ENCODE measurements at regions not wholly inside any gene's neighbourhood (a gene's known extent, or its start where the extent isn't known, plus 50 kb on each side); places are given as distances from the start of the nearest gene placed in this dataset.

DNA sequence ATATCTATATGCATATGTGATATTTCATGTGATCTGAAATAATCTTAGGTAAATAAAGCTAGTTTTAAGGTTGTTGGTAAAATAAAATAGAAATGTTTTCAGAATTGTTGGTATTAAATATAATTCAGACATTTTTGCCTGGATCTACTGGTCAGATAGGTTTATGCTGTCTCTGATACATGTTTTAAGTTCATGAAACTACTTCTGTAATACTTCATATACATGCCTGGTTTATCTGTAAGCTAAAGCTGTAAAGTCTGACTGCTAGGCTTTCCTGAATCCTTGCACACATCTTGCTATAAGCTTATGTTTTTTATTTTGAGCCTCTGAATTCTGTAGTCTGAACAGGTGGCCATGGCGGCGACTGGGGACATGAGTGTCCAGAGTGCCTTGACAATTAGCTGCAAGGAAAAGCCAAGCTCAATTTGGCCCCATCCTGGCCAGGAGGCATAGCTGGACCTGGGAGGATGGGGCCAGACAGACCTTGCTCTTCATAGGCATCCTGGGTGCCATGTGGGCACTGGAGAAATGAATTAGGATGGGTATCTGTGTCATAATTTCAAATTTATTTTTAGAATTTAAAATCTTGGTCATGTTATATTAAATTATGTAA, 241.0 kb upstream of the UBASH3B start:
- ChIA-PET POLR2A (ENCODE audit: partially characterized antibody) (no interaction called here), CTCF (ENCODE audit: partially characterized antibody) (interaction anchor here (0.7 to 1.1 kb wide), 3 partner anchors 12 to 91 kb away, joined by 3 to 4 read pairs (median 3); no protein-coding TSS in a partner anchor)
- no peak overlapping the region for H4K91ac ChIP-seq (replicated peaks; ENCODE audit: insufficient read length, low read length)
- no peak overlapping the region for H2AFZ ChIP-seq (ENCODE audit: low read length)
- no peaks in the 10 kb centered on the region for H3K27me3 ChIP-seq (replicated peaks in 1 of 4; ENCODE audit: control insufficient read depth in 3 of 4, extremely low read depth in 1 of 4, insufficient read depth in 3 of 4, low read length in 3 of 4)
- no peak overlapping the region for H2BK120ac ChIP-seq (replicated peaks; ENCODE audit: low read depth, low read length)
- DNase-seq (ENCODE audit: low read depth in 1 of 2, low spot score in 2 of 2), result no peak
- no peak overlapping the region for H3K23ac ChIP-seq (ENCODE audit: insufficient read length)
- H3K9me3 ChIP-seq (ENCODE audit: insufficient read depth in 2 of 2, low read depth in 1 of 2, low read length in 1 of 2), result peaks cover 5 to 11% of the 10 kb centered on the region in 2 experiments; a peak in 2 of 4 replicates
- H3K4me1 ChIP-seq (replicated peaks in 1 of 4; ENCODE audit: control insufficient read depth in 3 of 4, insufficient read depth in 4 of 4, low read length in 3 of 4), result peaks cover 0 to 6% (median 0%) of the 10 kb centered on the region in 4 experiments; a peak in 2 of 7 replicates
- H3K56ac ChIP-seq (replicated peaks; ENCODE audit: insufficient read length, low read depth, low read length), result no peak overlapping the region
- no peaks in the 10 kb centered on the region for H3K23me2 ChIP-seq (ENCODE audit: low read depth, low read length)
- H3K14ac ChIP-seq (ENCODE audit: insufficient read length), result no peak overlapping the region
- FAIRE-seq, result no peak
- H2BK15ac ChIP-seq (ENCODE audit: low read length), result no peak overlapping the region
- H4K8ac ChIP-seq (ENCODE audit: extremely low read depth, insufficient read depth, low read length), result no peak overlapping the region
- H3K4me3 ChIP-seq (ENCODE audit: extremely low read depth in 1 of 4, insufficient read depth in 2 of 4, low read depth in 3 of 4, low read length in 4 of 4), result no peak overlapping the region
- H3K9ac ChIP-seq (replicated peaks in 1 of 4; ENCODE audit: extremely low read depth in 1 of 4, low read depth in 3 of 4, low read length in 3 of 4), result no peak overlapping the region
- 96% methylated on average over 2 of the region's 2 CpGs; no CpG with 5 or more reads in 1 of the 2 experiments for WGBS, 2 experiments (ENCODE audit: extremely low coverage in 1 of 2, insufficient coverage in 1 of 2, insufficient read length in 1 of 2, insufficient replicate concordance in 2 of 2, low coverage in 1 of 2, low lambda C conversion rate in 2 of 2, missing lambda C conversion rate in 1 of 2)
- no peak overlapping the region for H3K4me2 ChIP-seq (ENCODE audit: insufficient read depth in 1 of 2, low read depth in 2 of 2, low read length in 2 of 2)
- H3K18ac ChIP-seq (ENCODE audit: extremely low read depth, low read length), result no peak overlapping the region
- no peaks in the 10 kb centered on the region for H3K79me2 ChIP-seq (ENCODE audit: control insufficient read depth in 1 of 2, insufficient read depth in 2 of 2, low read length in 2 of 2)
- H3K36me3 ChIP-seq (ENCODE audit: control insufficient read depth in 2 of 4, insufficient read depth in 4 of 4, low read length in 3 of 4), result peaks cover 0 to 3% (median 0%) of the 10 kb centered on the region in 4 experiments; a peak in 1 of 8 replicates
- H2BK12ac ChIP-seq (ENCODE audit: low read depth, low read length), result no peak overlapping the region
- H3K4ac ChIP-seq (replicated peaks; ENCODE audit: insufficient read length, low read depth, low read length), result no peak overlapping the region
- H2BK5ac ChIP-seq (ENCODE audit: low read depth, low read length), result no peak overlapping the region
- no peak overlapping the region for H2BK20ac ChIP-seq (ENCODE audit: low read length)
- no peaks in the 10 kb centered on the region for H3K79me1 ChIP-seq (ENCODE audit: low read depth, low read length)
- H4K5ac ChIP-seq (ENCODE audit: insufficient read length, low read depth, low read length), result no peak overlapping the region
- H2AK5ac ChIP-seq (ENCODE audit: low read depth, low read length), result no peak overlapping the region
- no peak overlapping the region for H3K27ac ChIP-seq (ENCODE audit: low read depth, low read length)
- no peaks in the 10 kb centered on the region for H4K20me1 ChIP-seq (replicated peaks in 1 of 2; ENCODE audit: control insufficient read depth in 1 of 2, insufficient read depth in 2 of 2, low read length in 2 of 2)
- no peak for TF ChIP-seq RXRA (IDR thresholded peaks at IDR 0.05; ENCODE audit: insufficient read depth, low read depth, low read length)
- no peak for TF ChIP-seq SP2 (IDR thresholded peaks at IDR 0.05; ENCODE audit: low read length)
- no peak for TF ChIP-seq EGR1 (IDR thresholded peaks at IDR 0.05; ENCODE audit: borderline replicate concordance, low read depth, low read length)
- no peak for TF ChIP-seq KDM4A (IDR thresholded peaks at IDR 0.05; ENCODE audit: low read depth, low read length, severe bottlenecking)
- TF ChIP-seq, protein P1, sequence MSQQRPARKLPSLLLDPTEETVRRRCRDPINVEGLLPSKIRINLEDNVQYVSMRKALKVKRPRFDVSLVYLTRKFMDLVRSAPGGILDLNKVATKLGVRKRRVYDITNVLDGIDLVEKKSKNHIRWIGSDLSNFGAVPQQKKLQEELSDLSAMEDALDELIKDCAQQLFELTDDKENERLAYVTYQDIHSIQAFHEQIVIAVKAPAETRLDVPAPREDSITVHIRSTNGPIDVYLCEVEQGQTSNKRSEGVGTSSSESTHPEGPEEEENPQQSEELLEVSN (IDR thresholded peaks at IDR 0.05), result no peak
- no peak for TF ChIP-seq POLR2A (IDR thresholded peaks at IDR 0.05; ENCODE audit: control extremely low read depth in 1 of 2, low read depth in 2 of 2, low read length in 2 of 2)
- no peak for TF ChIP-seq SIX5 (IDR thresholded peaks at IDR 0.05; ENCODE audit: low read depth, low read length)
- TF ChIP-seq RBBP5 (IDR thresholded peaks at IDR 0.05; ENCODE audit: borderline replicate concordance, low read depth, low read length), result no peak
- no peak for TF ChIP-seq YY1 (IDR thresholded peaks at IDR 0.05; ENCODE audit: low read depth, low read length)
- TF ChIP-seq, protein P2, sequence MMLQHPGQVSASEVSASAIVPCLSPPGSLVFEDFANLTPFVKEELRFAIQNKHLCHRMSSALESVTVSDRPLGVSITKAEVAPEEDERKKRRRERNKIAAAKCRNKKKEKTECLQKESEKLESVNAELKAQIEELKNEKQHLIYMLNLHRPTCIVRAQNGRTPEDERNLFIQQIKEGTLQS (IDR thresholded peaks at IDR 0.05; ENCODE audit: insufficient read depth, low read depth, low read length), result no peak
- TF ChIP-seq TCF12 (IDR thresholded peaks at IDR 0.05; ENCODE audit: low read depth, low read length), result no peak

Measured in H1 (cell line).